ENCODE measurements at regions not wholly inside any gene's neighbourhood (a gene's known extent, or its start where the extent isn't known, plus 50 kb on each side); places are given as distances from the start of the nearest gene placed in this dataset.

DNA sequence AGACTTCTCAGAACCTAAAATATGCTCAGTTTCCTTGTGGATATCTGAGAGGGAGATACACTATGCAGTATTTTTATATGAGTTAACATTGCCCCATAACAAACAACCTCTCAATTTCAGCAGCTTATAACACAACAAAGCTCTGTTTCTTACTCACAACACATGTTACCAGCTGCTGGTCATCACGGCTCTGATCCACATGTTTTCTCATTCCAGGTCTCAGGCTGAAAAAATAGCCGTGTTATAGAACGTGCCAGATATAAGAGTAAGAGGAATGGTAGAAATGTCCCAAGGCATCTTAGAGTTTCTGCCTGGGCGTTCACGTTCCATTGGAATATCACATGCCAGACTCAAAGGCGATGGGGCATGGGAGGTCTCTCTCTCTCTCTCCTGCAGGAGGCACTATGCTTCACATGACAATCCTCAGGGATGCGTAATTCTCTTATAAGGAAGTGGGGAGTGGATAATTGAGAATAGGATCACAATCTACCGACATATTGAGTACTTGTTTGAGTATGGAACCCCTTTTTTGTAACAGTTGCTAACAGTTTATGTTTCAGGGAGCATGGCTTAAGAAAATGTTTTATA is 246.6 kb downstream of the NHLRC3 start:
- TF ChIP-seq FOXP2 (optimal IDR thresholded peaks at IDR 0.05; ENCODE audit: borderline replicate concordance, extremely low read depth, extremely low read length, insufficient read depth) (no peak), POLR2AphosphoS5 (IDR thresholded peaks at IDR 0.05; ENCODE audit: low read depth, low read length) (no peak), TAF1 (IDR thresholded peaks at IDR 0.05; ENCODE audit: borderline replicate concordance, insufficient read depth, low read length) (no peak), SIN3A (IDR thresholded peaks at IDR 0.05; ENCODE audit: borderline replicate concordance, insufficient read depth, low read length) (no peak)
- TF ChIP-seq, protein P1, sequence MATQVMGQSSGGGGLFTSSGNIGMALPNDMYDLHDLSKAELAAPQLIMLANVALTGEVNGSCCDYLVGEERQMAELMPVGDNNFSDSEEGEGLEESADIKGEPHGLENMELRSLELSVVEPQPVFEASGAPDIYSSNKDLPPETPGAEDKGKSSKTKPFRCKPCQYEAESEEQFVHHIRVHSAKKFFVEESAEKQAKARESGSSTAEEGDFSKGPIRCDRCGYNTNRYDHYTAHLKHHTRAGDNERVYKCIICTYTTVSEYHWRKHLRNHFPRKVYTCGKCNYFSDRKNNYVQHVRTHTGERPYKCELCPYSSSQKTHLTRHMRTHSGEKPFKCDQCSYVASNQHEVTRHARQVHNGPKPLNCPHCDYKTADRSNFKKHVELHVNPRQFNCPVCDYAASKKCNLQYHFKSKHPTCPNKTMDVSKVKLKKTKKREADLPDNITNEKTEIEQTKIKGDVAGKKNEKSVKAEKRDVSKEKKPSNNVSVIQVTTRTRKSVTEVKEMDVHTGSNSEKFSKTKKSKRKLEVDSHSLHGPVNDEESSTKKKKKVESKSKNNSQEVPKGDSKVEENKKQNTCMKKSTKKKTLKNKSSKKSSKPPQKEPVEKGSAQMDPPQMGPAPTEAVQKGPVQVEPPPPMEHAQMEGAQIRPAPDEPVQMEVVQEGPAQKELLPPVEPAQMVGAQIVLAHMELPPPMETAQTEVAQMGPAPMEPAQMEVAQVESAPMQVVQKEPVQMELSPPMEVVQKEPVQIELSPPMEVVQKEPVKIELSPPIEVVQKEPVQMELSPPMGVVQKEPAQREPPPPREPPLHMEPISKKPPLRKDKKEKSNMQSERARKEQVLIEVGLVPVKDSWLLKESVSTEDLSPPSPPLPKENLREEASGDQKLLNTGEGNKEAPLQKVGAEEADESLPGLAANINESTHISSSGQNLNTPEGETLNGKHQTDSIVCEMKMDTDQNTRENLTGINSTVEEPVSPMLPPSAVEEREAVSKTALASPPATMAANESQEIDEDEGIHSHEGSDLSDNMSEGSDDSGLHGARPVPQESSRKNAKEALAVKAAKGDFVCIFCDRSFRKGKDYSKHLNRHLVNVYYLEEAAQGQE (IDR thresholded peaks at IDR 0.05; ENCODE audit: insufficient read depth in 1 of 2, low read depth in 2 of 2, low read length in 2 of 2): no peak
